SU-DHL-6 (cell line): ENCODE measurements at regions not wholly inside any gene's neighbourhood (a gene's known extent, or its start where the extent isn't known, plus 50 kb on each side); places are given as distances from the start of the nearest gene placed in this dataset.

Source experiments
- H2AFZ ChIP-seq: fragments of 200-600 bp; sonication (generic); 2 replicates; pipeline ENCODE4 v1.6.1; 2014; ENCODE audit warnings: low read depth, mild to moderate bottlenecking, moderate library complexity, mixed read lengths, antibody characterized with exemption, low read length; ENCODE audit not compliant: severe bottlenecking
- H3F3A ChIP-seq: fragments of 200-600 bp; shearing (Covaris generic); 2 replicates; pipeline ENCODE4 v1.6.0; 2016; ENCODE audit warnings: antibody characterized with exemption, mild to moderate bottlenecking; ENCODE audit not compliant: insufficient read depth
- H3K27ac ChIP-seq: fragments of 200-600 bp; sonication (generic); 2 replicates; pipeline ENCODE4 v1.5.1; 2016; ENCODE audit warnings: low read depth, mild to moderate bottlenecking, low read length, moderate library complexity, mixed read lengths
- H3K27me3 ChIP-seq: fragments of 200-600 bp; sonication (generic), shearing (Covaris generic); 2 replicates; pipeline ENCODE4 v1.6.0; 2014; ENCODE audit warnings: mild to moderate bottlenecking, low read length
- H3K36me3 ChIP-seq: fragments of 200-600 bp; sonication (generic); 2 replicates; pipeline ENCODE4 v1.6.1; 2014; ENCODE audit warnings: mild to moderate bottlenecking, low read length, mixed read lengths
- H3K4me2 ChIP-seq: fragments of 300-600, 200-600 bp; shearing (Covaris generic), sonication (generic); 2 replicates; pipeline ENCODE4 v1.6.0; 2014; ENCODE audit warnings: low read length, low read depth, mild to moderate bottlenecking; ENCODE audit not compliant: poor library complexity, severe bottlenecking
- H3K4me3 ChIP-seq: fragments of 200-600 bp; sonication (generic); 2 replicates; pipeline ENCODE4 v1.5.1; 2014; ENCODE audit warnings: antibody characterized with exemption, low read length, mild to moderate bottlenecking, mixed read lengths; ENCODE audit not compliant: insufficient read depth, poor library complexity, severe bottlenecking
- H3K79me2 ChIP-seq: fragments of 200-600 bp; sonication (generic); 2 replicates; pipeline ENCODE4 v1.6.1; 2014; ENCODE audit warnings: mild to moderate bottlenecking, low read length, moderate library complexity; ENCODE audit not compliant: insufficient read depth
- H3K9ac ChIP-seq: fragments of 200-600 bp; sonication (generic); 2 replicates; pipeline ENCODE4 v1.7.0; 2014; ENCODE audit warnings: mild to moderate bottlenecking, low read length
- H3K9me2 ChIP-seq: fragments of 200-600 bp; sonication (generic); replicated peaks from 2 replicates; pipeline ENCODE4 v1.6.1; 2014; ENCODE audit warnings: low read length; ENCODE audit not compliant: insufficient read depth
- H3K9me3 ChIP-seq: fragments of 200-600 bp; sonication (generic); 2 replicates; pipeline ENCODE4 v1.6.1; 2014; ENCODE audit warnings: low read length, mixed read lengths; ENCODE audit not compliant: insufficient read depth
- H4K20me1 ChIP-seq: fragments of 200-600 bp; sonication (generic); 2 replicates; pipeline ENCODE4 v1.6.1; 2014; ENCODE audit warnings: low read depth, mild to moderate bottlenecking, antibody characterized with exemption, low read length, moderate library complexity, mixed read lengths
- EZH2phosphoT487 ChIP-seq: fragments of 200-600 bp; sonication (generic), shearing (Covaris generic); conservative IDR thresholded peaks from 2 replicates; pipeline ENCODE4 v1.6.1; 2018; ENCODE audit warnings: mild to moderate bottlenecking, antibody characterized with exemption, low read length, moderate library complexity, mixed read lengths
- TF ChIP-seq, protein P1 (sequence below): fragments of 200-600 bp; sonication (generic); IDR thresholded peaks from one replicate; pipeline ENCODE4 v1.5.1; 2017; ENCODE audit warnings: antibody characterized with exemption, mild to moderate bottlenecking, low read length, moderate library complexity; ENCODE audit not compliant: insufficient read depth, poor library complexity, severe bottlenecking

DNA sequence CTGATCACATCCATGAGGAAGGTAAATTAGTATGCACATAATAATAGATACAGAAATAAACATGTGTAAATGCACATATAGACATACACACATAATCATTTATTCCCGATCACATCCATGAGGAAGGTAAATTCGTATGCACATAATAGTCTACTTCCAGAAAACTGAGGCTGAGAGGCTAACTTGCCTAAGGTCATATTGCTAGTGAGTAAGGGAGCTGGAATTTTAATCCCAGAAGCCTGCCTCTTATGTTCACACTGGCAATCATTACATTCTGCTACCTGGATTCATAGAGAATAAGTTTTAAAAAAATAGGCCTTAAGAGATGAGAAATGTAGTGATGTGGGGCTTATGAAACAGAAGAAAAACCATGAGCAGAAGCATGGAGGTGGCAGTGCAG, 716.3 kb downstream of the BRINP1 start:
- Histone ChIP-seq H3K36me3 (no peaks in the 10 kb centered on the region), H3K9ac (no peak overlapping the region), H3K9me3 (no peaks in the 10 kb centered on the region), H2AFZ (no peak overlapping the region), H3K79me2 (no peaks in the 10 kb centered on the region), H3K27me3 (no peaks in the 10 kb centered on the region), H3K4me2 (no peak overlapping the region), H3K4me3 (no peak overlapping the region), H4K20me1 (no peaks in the 10 kb centered on the region), H3F3A (no peaks in the 10 kb centered on the region), H3K9me2 (no peaks in the 10 kb centered on the region), H3K27ac (no peak overlapping the region)
- TF ChIP-seq, protein P1, sequence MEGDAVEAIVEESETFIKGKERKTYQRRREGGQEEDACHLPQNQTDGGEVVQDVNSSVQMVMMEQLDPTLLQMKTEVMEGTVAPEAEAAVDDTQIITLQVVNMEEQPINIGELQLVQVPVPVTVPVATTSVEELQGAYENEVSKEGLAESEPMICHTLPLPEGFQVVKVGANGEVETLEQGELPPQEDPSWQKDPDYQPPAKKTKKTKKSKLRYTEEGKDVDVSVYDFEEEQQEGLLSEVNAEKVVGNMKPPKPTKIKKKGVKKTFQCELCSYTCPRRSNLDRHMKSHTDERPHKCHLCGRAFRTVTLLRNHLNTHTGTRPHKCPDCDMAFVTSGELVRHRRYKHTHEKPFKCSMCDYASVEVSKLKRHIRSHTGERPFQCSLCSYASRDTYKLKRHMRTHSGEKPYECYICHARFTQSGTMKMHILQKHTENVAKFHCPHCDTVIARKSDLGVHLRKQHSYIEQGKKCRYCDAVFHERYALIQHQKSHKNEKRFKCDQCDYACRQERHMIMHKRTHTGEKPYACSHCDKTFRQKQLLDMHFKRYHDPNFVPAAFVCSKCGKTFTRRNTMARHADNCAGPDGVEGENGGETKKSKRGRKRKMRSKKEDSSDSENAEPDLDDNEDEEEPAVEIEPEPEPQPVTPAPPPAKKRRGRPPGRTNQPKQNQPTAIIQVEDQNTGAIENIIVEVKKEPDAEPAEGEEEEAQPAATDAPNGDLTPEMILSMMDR: no peak
- TF ChIP-seq EZH2phosphoT487: no peak

DNA sequence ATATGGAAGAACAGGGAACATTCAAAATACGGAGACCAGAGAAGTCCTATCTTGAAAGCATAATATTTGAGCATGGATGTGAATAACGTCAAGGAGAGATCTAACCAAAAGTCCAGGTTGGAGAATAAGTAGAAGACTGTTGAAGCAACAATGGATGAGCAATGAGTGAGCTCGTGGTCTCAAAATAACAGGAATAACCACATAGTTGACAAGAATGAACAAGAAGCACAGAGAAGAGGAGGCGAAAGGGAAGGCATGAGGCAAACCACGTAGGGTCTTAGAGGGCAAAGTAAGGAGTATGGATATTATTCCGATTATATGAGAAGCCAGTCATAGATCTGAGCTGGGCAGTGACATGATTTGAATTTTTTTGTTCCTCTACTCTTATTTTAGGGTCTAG, 710.2 kb downstream of the BRINP1 start:
- H3K9me2 ChIP-seq: no peaks in the 10 kb centered on the region
- H3K9me3 ChIP-seq: no peaks in the 10 kb centered on the region
- H3K4me2 ChIP-seq: no peak overlapping the region
- no peak overlapping the region for H3K27ac ChIP-seq
- no peaks in the 10 kb centered on the region for H3K27me3 ChIP-seq
- no peak overlapping the region for H3K9ac ChIP-seq
- no peaks in the 10 kb centered on the region for H3F3A ChIP-seq
- TF ChIP-seq EZH2phosphoT487: no peak
- TF ChIP-seq, protein P1: no peak
- H3K79me2 ChIP-seq: no peaks in the 10 kb centered on the region
- H3K36me3 ChIP-seq: no peaks in the 10 kb centered on the region
- no peak overlapping the region for H2AFZ ChIP-seq
- no peak overlapping the region for H3K4me3 ChIP-seq
- no peaks in the 10 kb centered on the region for H4K20me1 ChIP-seq

GRCh38 chr9:118665226-118665919, 703.9 kb downstream of the BRINP1 start:
- TF ChIP-seq, protein P1: no peak
- TF ChIP-seq EZH2phosphoT487: no peak
- Histone ChIP-seq H3K4me2 (no peak overlapping the region), H3K27me3 (no peaks in the 10 kb centered on the region), H2AFZ (no peak overlapping the region), H3K9me2 (no peaks in the 10 kb centered on the region), H3K9ac (no peak overlapping the region), H3F3A (no peaks in the 10 kb centered on the region), H4K20me1 (no peaks in the 10 kb centered on the region), H3K4me3 (no peak overlapping the region), H3K9me3 (no peaks in the 10 kb centered on the region), H3K79me2 (no peaks in the 10 kb centered on the region), H3K36me3 (no peaks in the 10 kb centered on the region), H3K27ac (no peak overlapping the region)
